K562 (cell line): ENCODE measurements at regions not wholly inside any gene's neighbourhood (a gene's known extent, or its start where the extent isn't known, plus 50 kb on each side); places are given as distances from the start of the nearest gene placed in this dataset.

ENCODE experiments used
- ATAC-seq: fragments of 200-7000 bp; cut with Tn5 transposase; 3 replicates; pipeline ENCODE4 v1.9.1; 2020; ENCODE audit warnings: moderate library complexity
- BruUV-seq: library from RNA; stranded (reverse); fragments of 400-500 nt; replicated peaks from 2 replicates; lab custom pipeline; 2021; lab: Mats Ljungman, UMichigan
- CTCF ChIA-PET: fragments of 300-600 bp; formaldehyde crosslinking; extraction: SDS; loops from one replicate; lab custom pipeline; 2021; ENCODE audit warnings: low intra/inter-chr PET ratio; lab: Yijun Ruan, JAX
- POLR2A ChIA-PET: fragments of 300-600, 350-650 bp; sonication (Branson Sonifier 250); formaldehyde crosslinking; extraction: SDS; loops from one replicate; lab custom pipeline; 2021; ENCODE audit warnings: antibody characterized with exemption, inconsistent platforms; lab: Yijun Ruan, JAX
- DNase-seq, 4 experiments: peaks; one replicate each; pipeline versions ENCODE4 v3.0.0 to v3.0.0-alpha.2; 2011 to 2018; ENCODE audit warnings: low spot score in 3 of 4, mixed read lengths in 3 of 4; ENCODE audit errors: extremely low read depth in 1 of 4
- FAIRE-seq: peaks from 2 replicates; lab custom pipeline; 2011; peaks lifted over from hg19 to GRCh38; lab: Jason Lieb, UNC
- H2AFZ ChIP-seq: 2 replicates; pipeline ENCODE4 v1.6.0; 2011; ENCODE audit warnings: low read depth, low read length, control low read depth, inconsistent platforms
- H3K27ac ChIP-seq: fragments of 200-600 bp; 3 replicates; pipeline ENCODE4 v1.8.0; 2011; ENCODE audit warnings: low read depth, mild to moderate bottlenecking, control low read depth, inconsistent platforms, low read length, moderate library complexity, mixed read lengths; ENCODE audit errors: extremely low read depth
- H3K27me3 ChIP-seq, 2 experiments: fragments of 300-600 bp in 1 of 2; 2 replicates in 1 of 2; 3 replicates in 1 of 2; pipeline versions ENCODE4 v1.6.0 to v1.8.0; 2011; ENCODE audit warnings: inconsistent platforms in 2 of 2, low read length in 2 of 2, mild to moderate bottlenecking in 1 of 2, mixed read lengths in 1 of 2, moderate library complexity in 1 of 2; ENCODE audit not compliant: control insufficient read depth in 2 of 2, insufficient read depth in 2 of 2
- H3K36me3 ChIP-seq: fragments of 300-600 bp; 3 replicates; pipeline ENCODE4 v1.8.0; 2011; ENCODE audit warnings: mild to moderate bottlenecking, low read length, inconsistent platforms; ENCODE audit not compliant: control insufficient read depth, insufficient read depth
- H3K4me1 ChIP-seq, 2 experiments: fragments of 200-600 bp in 1 of 2; replicated peaks in 1 of 2; 2 replicates in 1 of 2; 3 replicates in 1 of 2; pipeline versions ENCODE4 v1.5.1 to v1.8.0; 2011; ENCODE audit warnings: inconsistent platforms in 2 of 2, low read length in 2 of 2, mild to moderate bottlenecking in 1 of 2, mixed read lengths in 1 of 2, moderate library complexity in 1 of 2; ENCODE audit not compliant: control insufficient read depth in 2 of 2, insufficient read depth in 2 of 2
- H3K4me2 ChIP-seq: 2 replicates; pipeline ENCODE4 v1.6.1; 2011; ENCODE audit warnings: low read length, control low read depth, inconsistent platforms, mixed read lengths; ENCODE audit not compliant: insufficient read depth
- H3K4me3 ChIP-seq: fragments of 200-600 bp; sonication (generic), shearing (Covaris generic); 2 replicates; pipeline ENCODE4 v1.5.1; 2016; ENCODE audit warnings: control low read depth, inconsistent platforms
- H3K79me2 ChIP-seq: fragments of 200-600 bp; 3 replicates; pipeline ENCODE4 v1.8.0; 2011; ENCODE audit warnings: low read length, inconsistent platforms; ENCODE audit not compliant: control insufficient read depth, insufficient read depth
- H3K9ac ChIP-seq, 2 experiments: 2 replicates each; pipeline versions ENCODE4 v1.6.0 to v1.6.1; 2011; ENCODE audit warnings: low read depth in 2 of 2, low read length in 2 of 2, control low read depth in 1 of 2, inconsistent platforms in 1 of 2, mild to moderate bottlenecking in 1 of 2, mixed read lengths in 1 of 2; ENCODE audit not compliant: insufficient read depth in 1 of 2
- H3K9me1 ChIP-seq: one replicate; pipeline ENCODE4 v1.6.0; 2011; ENCODE audit warnings: inconsistent platforms, mild to moderate bottlenecking, low read length, moderate library complexity; ENCODE audit not compliant: control insufficient read depth, insufficient read depth
- H3K9me3 ChIP-seq: replicated peaks from 2 replicates; pipeline ENCODE4 v1.5.1; 2011; ENCODE audit warnings: low read depth, low read length, inconsistent platforms; ENCODE audit not compliant: control insufficient read depth, insufficient read depth
- H4K20me1 ChIP-seq: replicated peaks from 2 replicates; pipeline ENCODE4 v1.6.1; 2011; ENCODE audit warnings: low read length, inconsistent platforms, mixed read lengths; ENCODE audit not compliant: control insufficient read depth, insufficient read depth
- ASH1L ChIP-seq: fragments of 450-650 bp; IDR thresholded peaks from 2 replicates; pipeline ENCODE4 v1.6.1; 2018; ENCODE audit warnings: borderline replicate concordance, mild to moderate bottlenecking, low read depth; ENCODE audit not compliant: partially characterized antibody
- ERF ChIP-seq: fragments of 450-650 bp; formaldehyde crosslinking; IDR thresholded peaks from 2 replicates; pipeline ENCODE4 v1.4.0; 2020; ENCODE audit warnings: mild to moderate bottlenecking, mixed read lengths
- HNRNPL ChIP-seq: fragments of 200-400 bp; formaldehyde crosslinking; IDR thresholded peaks from 2 replicates; pipeline ENCODE4 v1.6.1; 2017; ENCODE audit warnings: low read depth, mild to moderate bottlenecking, low read length
- NFE2L1 ChIP-seq: fragments of 450-650 bp; IDR thresholded peaks from 2 replicates; pipeline ENCODE4 v1.6.1; 2016; ENCODE audit warnings: missing genetic modification characterization, low read depth, mild to moderate bottlenecking, missing compliant biosample characterization, moderate library complexity, borderline replicate concordance
- NFRKB ChIP-seq: fragments of 450-650 bp; IDR thresholded peaks from 2 replicates; pipeline ENCODE4 v1.6.1; 2016; ENCODE audit warnings: low read depth
- NR4A1 ChIP-seq, 2 experiments: fragments of 250-450 bp in 1 of 2; fragments of 450-650 bp in 1 of 2; sonication (Bioruptor Pico) in 1 of 2; IDR thresholded peaks; 2 replicates each; pipeline versions ENCODE4 v1.4.0 to v1.6.1; 2016 to 2020; ENCODE audit warnings: mild to moderate bottlenecking in 2 of 2, missing compliant biosample characterization in 1 of 2, missing genetic modification characterization in 1 of 2, moderate library complexity in 1 of 2
- SIRT6 ChIP-seq: IDR thresholded peaks from one replicate; pipeline ENCODE4 v1.6.1; 2012; ENCODE audit warnings: low read depth, mild to moderate bottlenecking, control low read depth, inconsistent platforms, low read length, moderate library complexity
- THRB ChIP-seq: fragments of 450-650 bp; formaldehyde crosslinking; conservative IDR thresholded peaks from 2 replicates; pipeline ENCODE4 v1.4.0; 2022; ENCODE audit warnings: mild to moderate bottlenecking, missing genetic modification characterization
- ZBTB43 ChIP-seq: sonication (generic); formaldehyde crosslinking; IDR thresholded peaks from 2 replicates; pipeline ENCODE4 v1.8.0; 2023; ENCODE audit warnings: mild to moderate bottlenecking, missing genetic modification reagents
- ZMIZ1 ChIP-seq, 2 experiments: fragments of 150-350 bp in 1 of 2; IDR thresholded peaks; 2 replicates each; pipeline ENCODE4 v1.6.1; 2012 to 2016; ENCODE audit warnings: low read depth in 2 of 2, low read length in 2 of 2, mild to moderate bottlenecking in 1 of 2, moderate library complexity in 1 of 2
- ZNF143 ChIP-seq: sonication (generic); formaldehyde crosslinking; IDR thresholded peaks from 2 replicates; pipeline ENCODE4 v1.9.0; 2022; ENCODE audit warnings: mild to moderate bottlenecking, missing genetic modification reagents
- ZNF589 ChIP-seq: fragments of 200-800 bp; sonication (Bioruptor generic); IDR thresholded peaks from 2 replicates; pipeline ENCODE4 v1.6.1; 2016; ENCODE audit warnings: low read depth, missing genetic modification characterization, missing compliant biosample characterization
- ZNF740 ChIP-seq, 3 experiments: fragments of 200-800 bp in 1 of 3; sonication (Bioruptor generic) in 1 of 3; sonication (generic) in 1 of 3; formaldehyde crosslinking in 1 of 3; IDR thresholded peaks; 2 replicates each; pipeline versions ENCODE4 v1.6.1 to v1.8.0; 2016 to 2022; ENCODE audit warnings: mild to moderate bottlenecking in 2 of 3, missing compliant biosample characterization in 2 of 3, missing genetic modification characterization in 2 of 3, missing genetic modification reagents in 1 of 3
- ZNF785 ChIP-seq: fragments of 250-450 bp; sonication (Bioruptor Pico); IDR thresholded peaks from 2 replicates; pipeline ENCODE4 v1.4.0; 2020; ENCODE audit warnings: mild to moderate bottlenecking
- WGBS: fragments of 100-300 bp; shearing (Covaris generic); methylation state at CpG from one replicate; pipeline ENCODE4 v1.1.6; 2016; ENCODE audit warnings: low coverage, mixed read lengths; ENCODE audit not compliant: insufficient coverage; ENCODE audit errors: missing lambda C conversion rate; 5-methylcytosine and 5-hydroxymethylcytosine counted together
- in situ Hi-C: fragments of 300-500 bp; cut with MboI; formaldehyde crosslinking; loops from 4 replicates; pipeline ENCODE4 v1.15.0; 2018; ENCODE audit warnings: inconsistent platforms, mixed read lengths
- intact Hi-C: fragments of 100-400 bp; cut with micrococcal nuclease; formaldehyde crosslinking; loops from 2 replicates; pipeline ENCODE4 v1.14.2; 2022

DNA sequence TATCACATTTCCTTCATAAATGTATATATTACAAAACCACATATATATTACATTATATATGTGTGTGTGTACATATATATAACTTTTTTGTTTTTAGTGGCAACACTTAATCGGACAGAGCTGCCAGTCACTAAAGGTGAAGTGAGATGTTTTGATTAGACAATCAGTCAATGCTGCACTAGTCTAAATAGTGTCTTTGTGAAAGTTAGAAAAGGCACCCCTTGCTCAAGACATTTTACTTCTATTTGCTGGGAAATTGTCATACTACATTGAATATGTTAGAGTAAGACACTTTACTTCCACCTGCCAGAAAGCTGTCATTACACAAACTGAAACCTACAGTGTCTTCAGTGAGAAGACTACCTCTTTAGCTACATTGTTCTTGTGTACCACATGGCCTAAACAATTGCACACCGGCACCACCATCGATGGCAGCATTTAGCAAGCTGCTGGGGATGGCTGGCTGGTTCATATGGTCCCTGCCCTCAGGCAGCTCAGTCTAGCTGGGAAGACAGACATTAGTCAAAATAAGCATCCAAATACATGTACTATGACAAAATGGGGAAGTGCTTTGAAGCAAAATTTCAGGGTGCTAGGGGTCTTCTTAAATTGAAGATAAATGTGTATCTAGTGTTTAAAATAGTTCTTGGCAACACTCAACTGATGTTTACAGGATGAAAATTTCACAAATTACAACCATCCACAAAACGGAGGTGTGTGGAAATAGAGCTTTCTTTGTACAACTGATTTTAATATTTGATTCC lies 148.1 kb upstream of the GATB start:
- H3K9me3 ChIP-seq, result no peaks in the 10 kb centered on the region
- intact Hi-C loops (no loop called here), in situ Hi-C loops (no loop called here)
- DNase-seq, result no peak
- no peak overlapping the region for H3K9ac ChIP-seq
- no peak overlapping the region for H3K4me2 ChIP-seq
- H3K9me1 ChIP-seq, result no peaks in the 10 kb centered on the region
- CTCF ChIA-PET, result no interaction called here
- no peaks in the 10 kb centered on the region for H3K79me2 ChIP-seq
- no peaks in the 10 kb centered on the region for H3K4me1 ChIP-seq
- BruUV-seq, result no TSS peak
- no peak for FAIRE-seq
- ATAC-seq, result no peak
- 0% methylated on average over 4 of the region's 4 CpGs for WGBS
- peaks cover 0 to 17% of the 10 kb centered on the region in 2 experiments; a peak in 2 of 5 replicates for H3K27me3 ChIP-seq
- H3K36me3 ChIP-seq, result no peaks in the 10 kb centered on the region
- no peaks in the 10 kb centered on the region for H4K20me1 ChIP-seq
- no peak overlapping the region for H2AFZ ChIP-seq
- no peak overlapping the region for H3K4me3 ChIP-seq
- no peak overlapping the region for H3K27ac ChIP-seq
- POLR2A ChIA-PET, result no interaction called here
- TF ChIP-seq ASH1L (no peak), HNRNPL (no peak), ZMIZ1 (IDR thresholded peaks at IDR 0.05; ENCODE audit: low read depth in 2 of 2, low read length in 2 of 2) (no peak), ERF (no peak), NFE2L1 (tag) (no peak), ZBTB43 (CRISPR knock-in tag) (no peak), SIRT6 (no peak), THRB (CRISPR knock-in tag) (no peak), ZNF143 (CRISPR knock-in tag) (no peak), ZNF740 (CRISPR knock-in tag; IDR thresholded peaks at IDR 0.05) (no peak), ZNF740 (tag; IDR thresholded peaks at IDR 0.05) (no peak), NR4A1 (CRISPR knock-in tag; IDR thresholded peaks at IDR 0.05) (no peak), NR4A1 (tag; IDR thresholded peaks at IDR 0.05) (no peak), ZNF589 (CRISPR knock-in tag) (no peak), ZNF785 (CRISPR knock-in tag) (no peak), NFRKB (no peak)
